ENCODE measurements at regions not wholly inside any gene's neighbourhood (a gene's known extent, or its start where the extent isn't known, plus 50 kb on each side); places are given as distances from the start of the nearest gene placed in this dataset.

DNA sequence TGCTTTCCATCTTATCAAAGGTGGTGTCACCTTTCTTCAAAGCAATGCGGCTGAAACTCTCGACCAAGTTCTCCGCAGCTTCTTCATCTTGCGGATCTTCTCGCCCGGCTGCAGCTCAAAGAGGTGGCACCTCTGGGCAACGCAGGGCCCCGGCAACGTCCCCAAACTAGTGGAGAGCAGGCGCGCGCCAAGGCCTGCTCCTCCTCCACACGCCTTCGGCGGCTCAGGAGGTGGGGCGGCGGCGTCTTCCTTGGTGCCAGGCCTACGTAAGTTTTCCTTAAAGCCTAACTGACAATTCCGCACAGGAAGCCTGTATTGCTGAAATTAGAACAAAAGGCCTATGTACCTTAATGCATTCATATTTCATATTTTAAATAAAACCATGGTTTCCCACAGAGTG lies 112.0 kb downstream of the TMX1 start:
- CTCF ChIA-PET: no interaction called here
- POLR2A ChIA-PET: no interaction called here
- Histone ChIP-seq H3K4me1 (ENCODE audit: insufficient read depth, low read length) (no peaks in the 10 kb centered on the region), H3K9me3 (ENCODE audit: control insufficient read depth in 1 of 2, insufficient read depth in 1 of 2, low read length in 2 of 2) (peaks cover 0 to 7% of the 10 kb centered on the region in 2 experiments), H3K36me3 (ENCODE audit: insufficient read depth, low read length) (no peaks in the 10 kb centered on the region), H3K27me3 (ENCODE audit: control insufficient read depth in 1 of 2, insufficient read depth in 2 of 2, low read length in 2 of 2) (no peaks in the 10 kb centered on the region), H3K4me3 (ENCODE audit: low read length) (no peak overlapping the region), H3K27ac (ENCODE audit: low read depth in 1 of 2, low read length in 2 of 2) (no peak overlapping the region)
- no peaks in the 10 kb centered on the region for H3K36me3 Mint-ChIP-seq (ENCODE audit: low read depth)
- TF ChIP-seq, protein P1, sequence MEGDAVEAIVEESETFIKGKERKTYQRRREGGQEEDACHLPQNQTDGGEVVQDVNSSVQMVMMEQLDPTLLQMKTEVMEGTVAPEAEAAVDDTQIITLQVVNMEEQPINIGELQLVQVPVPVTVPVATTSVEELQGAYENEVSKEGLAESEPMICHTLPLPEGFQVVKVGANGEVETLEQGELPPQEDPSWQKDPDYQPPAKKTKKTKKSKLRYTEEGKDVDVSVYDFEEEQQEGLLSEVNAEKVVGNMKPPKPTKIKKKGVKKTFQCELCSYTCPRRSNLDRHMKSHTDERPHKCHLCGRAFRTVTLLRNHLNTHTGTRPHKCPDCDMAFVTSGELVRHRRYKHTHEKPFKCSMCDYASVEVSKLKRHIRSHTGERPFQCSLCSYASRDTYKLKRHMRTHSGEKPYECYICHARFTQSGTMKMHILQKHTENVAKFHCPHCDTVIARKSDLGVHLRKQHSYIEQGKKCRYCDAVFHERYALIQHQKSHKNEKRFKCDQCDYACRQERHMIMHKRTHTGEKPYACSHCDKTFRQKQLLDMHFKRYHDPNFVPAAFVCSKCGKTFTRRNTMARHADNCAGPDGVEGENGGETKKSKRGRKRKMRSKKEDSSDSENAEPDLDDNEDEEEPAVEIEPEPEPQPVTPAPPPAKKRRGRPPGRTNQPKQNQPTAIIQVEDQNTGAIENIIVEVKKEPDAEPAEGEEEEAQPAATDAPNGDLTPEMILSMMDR (IDR thresholded peaks at IDR 0.05): no peak
- peaks cover 2% of the 10 kb centered on the region for H3K9me3 Mint-ChIP-seq
- no peak overlapping the region for H3K27ac Mint-ChIP-seq
- no peaks in the 10 kb centered on the region for H3K4me1 Mint-ChIP-seq (ENCODE audit: low read depth)
- intact Hi-C loops (cut with DNase I, micrococcal nuclease): no loop called here
- no peak overlapping the region for H3K4me3 Mint-ChIP-seq
- H3K27me3 Mint-ChIP-seq: no peaks in the 10 kb centered on the region
- ATAC-seq (ENCODE audit: poor library complexity): no peak
- no peak for DNase-seq

DNA sequence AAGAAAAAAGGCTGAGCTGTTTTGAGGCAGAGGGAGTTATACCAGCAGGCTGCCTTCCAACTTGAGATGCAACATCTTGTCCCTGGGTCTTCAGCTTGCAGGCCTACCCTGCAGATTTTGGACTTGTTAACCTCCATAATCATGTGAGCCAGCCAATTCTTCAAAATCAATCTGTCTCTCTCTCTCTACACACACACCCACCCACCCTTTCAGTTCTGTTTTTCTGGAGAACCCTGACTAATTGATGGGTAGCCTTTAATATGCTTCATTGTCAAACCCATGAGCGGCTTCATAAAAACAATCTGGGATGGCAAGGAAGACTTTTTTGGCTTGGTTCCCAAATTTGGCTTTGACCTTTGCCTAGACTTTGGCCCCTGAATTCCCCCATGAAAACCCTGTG lies 113.9 kb downstream of the TMX1 start:
- no peaks in the 10 kb centered on the region for H3K27me3 ChIP-seq (ENCODE audit: control insufficient read depth in 1 of 2, insufficient read depth in 2 of 2, low read length in 2 of 2)
- no peak overlapping the region for H3K27ac ChIP-seq (ENCODE audit: low read depth in 1 of 2, low read length in 2 of 2)
- no peaks in the 10 kb centered on the region for H3K36me3 ChIP-seq (ENCODE audit: insufficient read depth, low read length)
- H3K9me3 ChIP-seq (ENCODE audit: control insufficient read depth in 1 of 2, insufficient read depth in 1 of 2, low read length in 2 of 2): peaks cover 0 to 5% of the 10 kb centered on the region in 2 experiments
- TF ChIP-seq, protein P1 (IDR thresholded peaks at IDR 0.05): no peak
- POLR2A ChIA-PET: no interaction called here
- no peaks in the 10 kb centered on the region for H3K4me1 Mint-ChIP-seq (ENCODE audit: low read depth)
- H3K4me3 ChIP-seq (ENCODE audit: low read length): no peak overlapping the region
- H3K4me1 ChIP-seq (ENCODE audit: insufficient read depth, low read length): no peaks in the 10 kb centered on the region
- no peak overlapping the region for H3K27ac Mint-ChIP-seq
- CTCF ChIA-PET: no interaction called here
- H3K36me3 Mint-ChIP-seq (ENCODE audit: low read depth): no peaks in the 10 kb centered on the region
- no peaks in the 10 kb centered on the region for H3K27me3 Mint-ChIP-seq
- ATAC-seq (ENCODE audit: poor library complexity) (no peak), DNase-seq (no peak)
- no peak overlapping the region for H3K4me3 Mint-ChIP-seq
- intact Hi-C loops (cut with DNase I, micrococcal nuclease): no loop called here
- no peaks in the 10 kb centered on the region for H3K9me3 Mint-ChIP-seq

DNA sequence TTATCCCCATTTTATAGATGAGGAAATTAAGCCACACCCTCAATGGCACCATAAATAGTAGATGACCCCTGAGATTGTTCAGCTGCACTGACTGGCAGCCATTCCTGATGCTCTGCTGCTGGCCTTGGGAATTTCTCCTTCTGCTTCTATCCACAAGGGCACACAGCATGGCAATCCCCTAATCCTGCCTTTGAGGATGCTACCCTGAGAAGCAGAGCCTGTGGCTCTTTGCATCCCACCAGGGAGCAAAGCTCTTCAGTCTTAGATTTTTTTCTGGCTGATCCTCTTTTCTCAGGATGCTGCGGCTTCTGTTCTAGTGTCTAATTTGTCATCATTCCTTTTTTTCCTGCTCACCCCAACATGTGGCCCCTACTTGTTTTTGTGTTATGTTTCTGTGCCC lies 114.8 kb downstream of the TMX1 start:
- no peak overlapping the region for H3K4me3 ChIP-seq (ENCODE audit: low read length)
- H3K9me3 ChIP-seq (ENCODE audit: control insufficient read depth in 1 of 2, insufficient read depth in 1 of 2, low read length in 2 of 2): peaks cover 0 to 5% of the 10 kb centered on the region in 2 experiments
- H3K27me3 Mint-ChIP-seq: no peaks in the 10 kb centered on the region
- TF ChIP-seq, protein P1 (IDR thresholded peaks at IDR 0.05): no peak
- no peaks in the 10 kb centered on the region for H3K4me1 Mint-ChIP-seq (ENCODE audit: low read depth)
- no peak overlapping the region for H3K27ac Mint-ChIP-seq
- H3K27ac ChIP-seq (ENCODE audit: low read depth in 1 of 2, low read length in 2 of 2): no peak overlapping the region
- no peak for DNase-seq
- no peaks in the 10 kb centered on the region for H3K36me3 Mint-ChIP-seq (ENCODE audit: low read depth)
- ChIA-PET CTCF (no interaction called here), POLR2A (no interaction called here)
- no peaks in the 10 kb centered on the region for H3K36me3 ChIP-seq (ENCODE audit: insufficient read depth, low read length)
- H3K9me3 Mint-ChIP-seq: no peaks in the 10 kb centered on the region
- no peaks in the 10 kb centered on the region for H3K4me1 ChIP-seq (ENCODE audit: insufficient read depth, low read length)
- H3K27me3 ChIP-seq (ENCODE audit: control insufficient read depth in 1 of 2, insufficient read depth in 2 of 2, low read length in 2 of 2): no peaks in the 10 kb centered on the region
- no peak overlapping the region for H3K4me3 Mint-ChIP-seq
- intact Hi-C loops (cut with DNase I, micrococcal nuclease): no loop called here
- no peak for ATAC-seq (ENCODE audit: poor library complexity)
